Tibial nerve (tissue), 4 donors: ENCODE measurements at regions not wholly inside any gene's neighbourhood (a gene's known extent, or its start where the extent isn't known, plus 50 kb on each side); places are given as distances from the start of the nearest gene placed in this dataset.

ENCODE experiments used
- DNase-seq, 2 donors: peaks; one replicate each; pipeline ENCODE4 v3.0.0-alpha.2; 2019; ENCODE audit warnings: low spot score in 2 of 2
- H3K27ac ChIP-seq, 4 donors: fragments of 200-600 bp; sonication (generic) in 3 of 4; one replicate each; pipeline ENCODE4 v1.5.1; 2017 to 2019; ENCODE audit warnings: mild to moderate bottlenecking in 1 of 4
- H3K27me3 ChIP-seq, 2 donors: fragments of 200-600 bp; sonication (generic) in 1 of 2; one replicate each; pipeline versions ENCODE4 v1.5.1 to v1.6.0; 2017 to 2019
- H3K36me3 ChIP-seq, 3 donors: fragments of 200-600 bp; sonication (generic); one replicate each; pipeline ENCODE4 v1.5.1; 2018 to 2019
- H3K4me1 ChIP-seq, 4 donors: fragments of 200-600 bp; sonication (generic) in 3 of 4; one replicate each; pipeline ENCODE4 v1.5.1; 2017 to 2019
- H3K4me3 ChIP-seq, 4 donors: fragments of 200-600 bp; sonication (generic) in 3 of 4; one replicate each; pipeline ENCODE4 v1.5.1; 2017 to 2019; ENCODE audit warnings: mild to moderate bottlenecking in 1 of 4, moderate library complexity in 1 of 4
- H3K9me3 ChIP-seq, 4 donors: fragments of 200-600 bp; sonication (generic) in 3 of 4; one replicate each; pipeline ENCODE4 v1.5.1; 2017 to 2019
- EP300 ChIP-seq, 2 donors: sonication (generic); formaldehyde crosslinking; IDR thresholded peaks; one replicate each; pipeline ENCODE4 v1.6.1; 2017; ENCODE audit warnings: antibody characterized with exemption in 2 of 2, mild to moderate bottlenecking in 1 of 2
- POLR2A ChIP-seq, 2 donors: fragments of 450-650 bp; IDR thresholded peaks; one replicate each; pipeline ENCODE4 v1.6.1; 2017; ENCODE audit warnings: antibody characterized with exemption in 2 of 2, mild to moderate bottlenecking in 2 of 2, moderate library complexity in 2 of 2
- WGBS, 2 donors: methylation state at CpG; one replicate each; pipeline ENCODE4 v1.1.5; 2018; 5-methylcytosine and 5-hydroxymethylcytosine counted together
- TF ChIP-seq, protein P1 (sequence below), 5 experiments: fragments of 200-600 bp in 3 of 5; fragments of 450-650 bp in 2 of 5; sonication (generic) in 3 of 5; IDR thresholded peaks; one replicate each; pipeline ENCODE4 v1.5.1; 2016 to 2019; ENCODE audit warnings: antibody characterized with exemption in 5 of 5, mild to moderate bottlenecking in 3 of 5, moderate library complexity in 2 of 5

DNA sequence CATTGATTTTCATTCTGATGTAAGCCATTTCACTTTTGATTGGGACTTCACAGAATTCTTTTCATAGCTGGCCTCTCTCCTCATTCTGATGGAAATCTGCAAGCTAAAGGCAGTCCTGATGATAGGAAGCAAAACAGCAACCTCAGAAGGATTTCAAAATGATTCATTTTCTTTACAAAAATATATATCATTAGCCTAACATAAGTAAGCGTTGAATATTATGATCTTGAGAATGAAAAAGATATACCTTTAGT lies 143.1 kb upstream of the GJE1 start:
- Histone ChIP-seq H3K27ac (no peak overlapping the region), H3K36me3 (no peaks in the 10 kb centered on the region), H3K27me3 (no peaks in the 10 kb centered on the region), H3K4me1 (no peaks in the 10 kb centered on the region), H3K4me3 (no peak overlapping the region), H3K9me3 (no peaks in the 10 kb centered on the region)
- TF ChIP-seq, protein P1, sequence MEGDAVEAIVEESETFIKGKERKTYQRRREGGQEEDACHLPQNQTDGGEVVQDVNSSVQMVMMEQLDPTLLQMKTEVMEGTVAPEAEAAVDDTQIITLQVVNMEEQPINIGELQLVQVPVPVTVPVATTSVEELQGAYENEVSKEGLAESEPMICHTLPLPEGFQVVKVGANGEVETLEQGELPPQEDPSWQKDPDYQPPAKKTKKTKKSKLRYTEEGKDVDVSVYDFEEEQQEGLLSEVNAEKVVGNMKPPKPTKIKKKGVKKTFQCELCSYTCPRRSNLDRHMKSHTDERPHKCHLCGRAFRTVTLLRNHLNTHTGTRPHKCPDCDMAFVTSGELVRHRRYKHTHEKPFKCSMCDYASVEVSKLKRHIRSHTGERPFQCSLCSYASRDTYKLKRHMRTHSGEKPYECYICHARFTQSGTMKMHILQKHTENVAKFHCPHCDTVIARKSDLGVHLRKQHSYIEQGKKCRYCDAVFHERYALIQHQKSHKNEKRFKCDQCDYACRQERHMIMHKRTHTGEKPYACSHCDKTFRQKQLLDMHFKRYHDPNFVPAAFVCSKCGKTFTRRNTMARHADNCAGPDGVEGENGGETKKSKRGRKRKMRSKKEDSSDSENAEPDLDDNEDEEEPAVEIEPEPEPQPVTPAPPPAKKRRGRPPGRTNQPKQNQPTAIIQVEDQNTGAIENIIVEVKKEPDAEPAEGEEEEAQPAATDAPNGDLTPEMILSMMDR (IDR thresholded peaks at IDR 0.05), result no peak
- TF ChIP-seq POLR2A (IDR thresholded peaks at IDR 0.05) (no peak), EP300 (IDR thresholded peaks at IDR 0.05) (no peak)
- 0 to 58% methylated on average over 1 of the region's 1 CpG for WGBS, 2 donors
- DNase-seq, result no peak

DNA sequence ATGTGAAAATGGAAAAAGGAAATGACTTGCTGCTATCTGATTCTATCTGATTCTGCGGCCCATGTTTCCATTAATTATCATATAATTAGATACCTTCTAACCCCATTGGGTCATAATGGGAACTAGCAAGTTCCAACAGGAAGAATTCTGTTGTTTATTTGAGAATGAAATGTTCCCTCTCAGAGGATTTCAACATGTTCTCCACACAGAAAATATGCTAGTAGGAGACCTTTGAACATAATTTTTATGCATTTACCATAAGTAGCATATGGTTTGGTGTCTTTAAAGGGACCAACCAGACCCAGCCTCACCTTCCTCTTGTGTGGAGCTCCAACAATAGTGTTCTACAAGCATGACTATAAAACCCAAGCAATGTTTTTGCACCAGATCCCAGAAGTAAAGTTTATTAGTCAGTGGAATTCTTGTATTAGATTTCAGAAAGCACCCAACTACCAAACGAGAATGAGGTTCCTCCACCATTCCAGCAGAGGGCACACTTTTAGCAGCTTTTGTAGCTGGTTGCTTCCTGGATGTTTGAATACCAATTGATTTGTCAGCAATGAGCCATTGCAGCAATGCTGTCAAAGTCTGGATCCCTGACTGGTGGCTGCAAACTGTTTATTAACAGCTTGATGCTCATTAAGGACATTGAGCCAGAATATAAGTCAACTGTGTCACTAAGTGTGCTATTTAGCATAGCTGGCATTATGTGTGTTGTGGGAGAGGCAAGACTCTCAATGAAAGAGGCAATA lies 143.6 kb upstream of the GJE1 start:
- no peaks in the 10 kb centered on the region for H3K36me3 ChIP-seq
- H3K4me3 ChIP-seq, result no peak overlapping the region
- no peak overlapping the region for H3K27ac ChIP-seq
- H3K4me1 ChIP-seq, result no peaks in the 10 kb centered on the region
- TF ChIP-seq EP300 (IDR thresholded peaks at IDR 0.05) (no peak), POLR2A (IDR thresholded peaks at IDR 0.05) (no peak)
- TF ChIP-seq, protein P1 (IDR thresholded peaks at IDR 0.05), result peak in 4 of 5 experiments; percentile 13 to 36 (median 30)
- 38 to 39% methylated on average over 2 of the region's 2 CpGs for WGBS, 2 donors
- H3K9me3 ChIP-seq, result no peaks in the 10 kb centered on the region
- no peak for DNase-seq
- H3K27me3 ChIP-seq, result no peaks in the 10 kb centered on the region

DNA sequence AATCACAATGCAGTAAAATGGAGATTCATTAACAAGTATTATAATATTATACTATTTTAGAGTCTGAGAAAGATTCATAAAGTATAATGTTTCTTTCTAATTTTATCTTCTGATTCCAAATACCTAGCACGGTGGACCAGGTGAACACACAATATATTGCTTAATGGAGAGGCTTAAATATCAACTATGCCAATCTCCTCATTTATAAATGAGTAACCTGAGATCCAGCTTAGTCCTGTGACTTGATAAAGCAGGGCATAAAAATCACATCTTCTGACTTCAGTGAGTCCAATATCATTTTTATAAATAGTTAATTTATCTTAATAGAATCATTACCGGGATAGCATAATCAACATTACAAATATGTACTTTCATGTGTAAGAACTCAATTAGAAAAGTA lies 144.4 kb upstream of the GJE1 start:
- no peaks in the 10 kb centered on the region for H3K4me1 ChIP-seq
- TF ChIP-seq, protein P1 (IDR thresholded peaks at IDR 0.05), result no peak
- TF ChIP-seq POLR2A (IDR thresholded peaks at IDR 0.05), result no peak
- no peak for TF ChIP-seq EP300 (IDR thresholded peaks at IDR 0.05)
- H3K27me3 ChIP-seq, result no peaks in the 10 kb centered on the region
- H3K4me3 ChIP-seq, result no peak overlapping the region
- H3K36me3 ChIP-seq, result no peaks in the 10 kb centered on the region
- WGBS, 2 donors, result 92 to 97% methylated on average over 2 of the region's 2 CpGs
- H3K27ac ChIP-seq, result no peak overlapping the region
- no peaks in the 10 kb centered on the region for H3K9me3 ChIP-seq
- DNase-seq, result no peak

DNA sequence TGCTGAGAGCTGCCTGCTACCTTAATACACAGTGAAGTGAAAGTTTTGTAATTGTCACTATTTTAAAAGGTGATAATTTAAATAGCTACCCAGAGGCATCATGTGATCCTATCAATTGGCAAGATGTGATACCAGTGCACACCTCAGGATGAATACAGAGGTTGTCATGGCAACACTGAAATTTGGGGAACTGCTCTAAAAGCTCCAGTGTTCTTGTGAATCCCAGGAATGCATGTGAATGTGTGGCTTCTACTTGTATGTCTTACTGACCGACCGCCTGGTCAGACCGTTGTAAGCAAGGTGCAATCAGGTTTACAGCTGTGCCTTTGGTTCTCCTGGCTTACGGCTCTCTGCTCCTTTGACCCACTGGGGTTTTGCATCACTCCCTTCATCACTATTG lies 146.3 kb upstream of the GJE1 start:
- TF ChIP-seq EP300 (IDR thresholded peaks at IDR 0.05) (no peak), POLR2A (IDR thresholded peaks at IDR 0.05) (no peak)
- TF ChIP-seq, protein P1 (IDR thresholded peaks at IDR 0.05), result no peak
- H3K4me3 ChIP-seq, result no peak overlapping the region
- no peak for DNase-seq
- no peaks in the 10 kb centered on the region for H3K36me3 ChIP-seq
- no peaks in the 10 kb centered on the region for H3K4me1 ChIP-seq
- no peak overlapping the region for H3K27ac ChIP-seq
- no peaks in the 10 kb centered on the region for H3K27me3 ChIP-seq
- H3K9me3 ChIP-seq, result no peaks in the 10 kb centered on the region
- whole genome bisulfite sequencing, 2 donors, result 74 to 79% methylated on average over 4 of the region's 4 CpGs

DNA sequence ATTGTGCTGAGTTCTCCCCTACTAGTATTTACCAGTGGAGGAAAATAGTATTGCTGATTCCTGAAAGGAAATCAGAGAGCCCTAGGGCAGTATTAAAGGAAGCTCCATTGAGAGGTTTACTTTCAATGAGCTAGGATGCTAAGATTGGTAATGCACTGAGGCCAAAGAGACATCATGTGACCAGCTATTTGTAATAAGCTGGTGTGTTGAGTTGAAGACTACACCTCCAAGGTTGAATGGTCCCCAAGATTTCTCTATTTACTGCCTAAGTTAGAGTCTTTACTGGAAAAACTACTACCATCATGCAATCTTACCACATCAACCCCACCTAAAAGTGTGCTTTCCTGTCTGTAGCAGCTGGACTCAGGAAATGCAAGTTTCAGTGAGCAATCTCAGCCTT lies 151.5 kb upstream of the GJE1 start:
- TF ChIP-seq EP300 (IDR thresholded peaks at IDR 0.05) (no peak), POLR2A (IDR thresholded peaks at IDR 0.05) (no peak)
- TF ChIP-seq, protein P1 (IDR thresholded peaks at IDR 0.05), result no peak
- no peak overlapping the region for H3K4me3 ChIP-seq
- no peaks in the 10 kb centered on the region for H3K9me3 ChIP-seq
- no peaks in the 10 kb centered on the region for H3K36me3 ChIP-seq
- H3K27me3 ChIP-seq, result no peaks in the 10 kb centered on the region
- no peak for DNase-seq
- no peaks in the 10 kb centered on the region for H3K4me1 ChIP-seq
- H3K27ac ChIP-seq, result no peak overlapping the region
